SK-N-SH (cell line): ENCODE measurements at regions not wholly inside any gene's neighbourhood (a gene's known extent, or its start where the extent isn't known, plus 50 kb on each side); places are given as distances from the start of the nearest gene placed in this dataset.

Experiments used
- CTCF ChIA-PET: fragments of 300-600, 350-600 bp; formaldehyde crosslinking; extraction: SDS; loops from one replicate; lab custom pipeline; 2021; lab: Yijun Ruan, JAX
- POLR2A ChIA-PET: fragments of 350-600 bp; sonication (Branson Sonifier 250); formaldehyde crosslinking; extraction: SDS; loops from one replicate; lab custom pipeline; 2020; ENCODE audit warnings: antibody characterized with exemption, inconsistent platforms; lab: Yijun Ruan, JAX
- DNase-seq: peaks from one replicate; pipeline ENCODE4 v3.0.0; 2012
- H2AFZ ChIP-seq: fragments of 200-600 bp; sonication (generic); 2 replicates; pipeline ENCODE4 v1.8.1; 2016; ENCODE audit warnings: antibody characterized with exemption, mild to moderate bottlenecking, low read depth
- H3F3A ChIP-seq: fragments of 200-600 bp; sonication (generic); replicated peaks from 2 replicates; pipeline ENCODE3; 2016; ENCODE audit warnings: antibody characterized with exemption, mild to moderate bottlenecking; ENCODE audit not compliant: insufficient read depth
- H3K27ac ChIP-seq, 2 experiments: fragments of 200-500 bp in 1 of 2; fragments of 200-600 bp in 1 of 2; sonication (Bioruptor generic) in 1 of 2; sonication (generic), shearing (Covaris generic) in 1 of 2; 2 replicates each; pipeline versions ENCODE4 v1.5.1 to v1.6.1; 2014 to 2016; ENCODE audit warnings: low read depth in 2 of 2, inconsistent platforms in 1 of 2, low read length in 1 of 2, mild to moderate bottlenecking in 1 of 2, mixed read lengths in 1 of 2
- H3K27me3 ChIP-seq: fragments of 200-600 bp; sonication (generic), shearing (Covaris generic); 2 replicates; pipeline ENCODE4 v1.6.1; 2016; ENCODE audit warnings: mixed run types; ENCODE audit not compliant: insufficient read depth
- H3K36me3 ChIP-seq, 2 experiments: fragments of 200-500 bp in 1 of 2; fragments of 200-600 bp in 1 of 2; sonication (Bioruptor generic) in 1 of 2; sonication (generic) in 1 of 2; replicated peaks in 1 of 2; 2 replicates each; pipeline versions ENCODE3 to v1.5.1; 2014 to 2016; ENCODE audit warnings: low read length in 1 of 2, mild to moderate bottlenecking in 1 of 2; ENCODE audit not compliant: insufficient read depth in 2 of 2, control insufficient read depth in 1 of 2
- H3K4me1 ChIP-seq, 2 experiments: fragments of 200-500 bp in 1 of 2; fragments of 200-600 bp in 1 of 2; sonication (Bioruptor generic) in 1 of 2; sonication (generic), shearing (Covaris generic) in 1 of 2; 2 replicates each; pipeline versions ENCODE4 v1.5.1 to v1.6.1; 2014 to 2016; ENCODE audit warnings: low read depth in 1 of 2, low read length in 1 of 2, mixed run types in 1 of 2; ENCODE audit not compliant: insufficient read depth in 2 of 2, control insufficient read depth in 1 of 2
- H3K4me2 ChIP-seq: fragments of 200-600 bp; sonication (generic), shearing (Covaris generic); 2 replicates; pipeline ENCODE4 v1.6.1; 2017; ENCODE audit warnings: mixed run types
- H3K4me3 ChIP-seq, 2 experiments: fragments of 200-500 bp in 1 of 2; fragments of 200-600 bp in 1 of 2; sonication (Bioruptor generic) in 1 of 2; sonication (generic), shearing (Covaris generic) in 1 of 2; 2 replicates each; pipeline versions ENCODE4 v1.5.1 to v1.8.1; 2014 to 2016; ENCODE audit warnings: low read depth in 2 of 2, inconsistent platforms in 1 of 2, low read length in 1 of 2, mild to moderate bottlenecking in 1 of 2, mixed read lengths in 1 of 2, moderate library complexity in 1 of 2
- H3K79me2 ChIP-seq: fragments of 200-600 bp; sonication (generic); 2 replicates; pipeline ENCODE4 v1.8.1; 2017; ENCODE audit warnings: mild to moderate bottlenecking; ENCODE audit not compliant: insufficient read depth
- H3K9ac ChIP-seq: fragments of 200-600 bp; sonication (generic); 2 replicates; pipeline ENCODE4 v1.6.1; 2017; ENCODE audit warnings: mixed run types
- H3K9me2 ChIP-seq: fragments of 200-600 bp; sonication (generic); 2 replicates; pipeline ENCODE4 v1.6.1; 2017; ENCODE audit warnings: mixed run types
- H3K9me3 ChIP-seq: fragments of 200-600 bp; sonication (generic); 2 replicates; pipeline ENCODE4 v1.6.1; 2017; ENCODE audit warnings: mixed run types, mild to moderate bottlenecking, moderate library complexity
- H4K20me1 ChIP-seq: fragments of 200-600 bp; sonication (generic); 2 replicates; pipeline ENCODE4 v1.6.1; 2017; ENCODE audit warnings: mild to moderate bottlenecking, mixed run types; ENCODE audit not compliant: insufficient read depth
- CHD2 ChIP-seq: fragments of 150-350 bp; IDR thresholded peaks from 2 replicates; pipeline ENCODE4 v1.6.1; 2018; ENCODE audit warnings: low read length; ENCODE audit not compliant: partially characterized antibody
- EZH2phosphoT487 ChIP-seq: fragments of 200-600 bp; sonication (generic); IDR thresholded peaks from 2 replicates; pipeline ENCODE4 v1.6.1; 2017; ENCODE audit warnings: low read depth, mixed run types, mild to moderate bottlenecking, antibody characterized with exemption, moderate library complexity, borderline replicate concordance
- FOSL2 ChIP-seq: IDR thresholded peaks from 2 replicates; pipeline ENCODE4 v1.4.0; 2012; ENCODE audit warnings: low read depth, mild to moderate bottlenecking, moderate library complexity, borderline replicate concordance
- GABPA ChIP-seq: IDR thresholded peaks from 2 replicates; pipeline ENCODE4 v1.4.0; 2012; ENCODE audit warnings: low read depth, mild to moderate bottlenecking
- GATA2 ChIP-seq: sonication (generic); formaldehyde crosslinking; IDR thresholded peaks from 2 replicates; pipeline ENCODE4 v1.5.0; 2020; ENCODE audit warnings: mild to moderate bottlenecking, missing genetic modification reagents
- JUND ChIP-seq: IDR thresholded peaks from 2 replicates; pipeline ENCODE4 v1.4.0; 2012
- MEF2A ChIP-seq: IDR thresholded peaks from 2 replicates; pipeline ENCODE4 v1.4.0; 2012; ENCODE audit warnings: low read depth, borderline replicate concordance
- POLR2AphosphoS5 ChIP-seq: IDR thresholded peaks from 2 replicates; pipeline ENCODE4 v1.6.1; 2012; ENCODE audit warnings: low read depth, low read length
- RFX5 ChIP-seq: IDR thresholded peaks from 2 replicates; pipeline ENCODE4 v1.6.1; 2012; ENCODE audit warnings: mild to moderate bottlenecking, improper control_type of control experiment, low read length
- RXRA ChIP-seq: IDR thresholded peaks from 2 replicates; pipeline ENCODE4 v1.4.0; 2012; ENCODE audit warnings: low read depth, mild to moderate bottlenecking, borderline replicate concordance
- SIN3A ChIP-seq: IDR thresholded peaks from 2 replicates; pipeline ENCODE4 v1.6.1; 2012; ENCODE audit warnings: low read depth, mild to moderate bottlenecking, low read length, moderate library complexity, borderline replicate concordance
- WGBS: methylation state at CpG from one replicate; pipeline ENCODE4 v1.1.6; 2017; ENCODE audit warnings: low lambda C conversion rate; 5-methylcytosine and 5-hydroxymethylcytosine counted together
- TF ChIP-seq, protein P1 (sequence below): IDR thresholded peaks from 2 replicates; pipeline ENCODE4 v1.6.1; 2012; ENCODE audit warnings: mild to moderate bottlenecking, low read depth, low read length, moderate library complexity
- TF ChIP-seq, protein P2 (sequence below): IDR thresholded peaks from 2 replicates; pipeline ENCODE4 v1.4.0; 2012; ENCODE audit warnings: low read depth, borderline replicate concordance
- TF ChIP-seq, protein P3 (sequence below): IDR thresholded peaks from 2 replicates; pipeline ENCODE4; 2012

DNA sequence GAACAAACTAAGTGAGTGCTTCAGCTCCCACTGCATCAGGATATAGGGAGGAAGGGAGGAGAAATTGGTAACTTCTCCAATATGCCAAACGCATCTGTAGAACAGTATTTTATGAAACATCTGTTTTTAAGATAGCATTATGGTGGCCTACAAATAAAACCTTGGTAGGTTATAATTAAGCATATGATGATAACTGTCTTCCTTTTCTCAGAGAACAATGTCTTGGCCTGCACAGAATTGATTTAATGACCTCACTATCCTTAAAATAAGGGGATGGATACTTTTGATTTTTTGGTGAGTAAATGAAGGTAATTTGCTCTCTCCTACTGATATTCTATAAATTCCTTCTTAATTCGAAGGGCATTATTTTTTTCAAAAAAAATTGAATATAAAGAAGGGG is 451.5 kb upstream of the TGFBR2 start:
- Histone ChIP-seq H3K4me3 (no peak overlapping the region), H3K9ac (no peak overlapping the region), H4K20me1 (no peaks in the 10 kb centered on the region), H2AFZ (no peak overlapping the region), H3K36me3 (no peaks in the 10 kb centered on the region), H3K9me2 (no peaks in the 10 kb centered on the region), H3K27ac (no peak overlapping the region), H3K79me2 (no peaks in the 10 kb centered on the region), H3K4me1 (peaks cover 4 to 11% of the 10 kb centered on the region in 2 experiments; a peak in 3 of 4 replicates), H3K9me3 (no peaks in the 10 kb centered on the region), H3K4me2 (no peak overlapping the region), H3F3A (peaks cover 11% of the 10 kb centered on the region), H3K27me3 (no peaks in the 10 kb centered on the region)
- DNase-seq, result no peak
- TF ChIP-seq, protein P1, sequence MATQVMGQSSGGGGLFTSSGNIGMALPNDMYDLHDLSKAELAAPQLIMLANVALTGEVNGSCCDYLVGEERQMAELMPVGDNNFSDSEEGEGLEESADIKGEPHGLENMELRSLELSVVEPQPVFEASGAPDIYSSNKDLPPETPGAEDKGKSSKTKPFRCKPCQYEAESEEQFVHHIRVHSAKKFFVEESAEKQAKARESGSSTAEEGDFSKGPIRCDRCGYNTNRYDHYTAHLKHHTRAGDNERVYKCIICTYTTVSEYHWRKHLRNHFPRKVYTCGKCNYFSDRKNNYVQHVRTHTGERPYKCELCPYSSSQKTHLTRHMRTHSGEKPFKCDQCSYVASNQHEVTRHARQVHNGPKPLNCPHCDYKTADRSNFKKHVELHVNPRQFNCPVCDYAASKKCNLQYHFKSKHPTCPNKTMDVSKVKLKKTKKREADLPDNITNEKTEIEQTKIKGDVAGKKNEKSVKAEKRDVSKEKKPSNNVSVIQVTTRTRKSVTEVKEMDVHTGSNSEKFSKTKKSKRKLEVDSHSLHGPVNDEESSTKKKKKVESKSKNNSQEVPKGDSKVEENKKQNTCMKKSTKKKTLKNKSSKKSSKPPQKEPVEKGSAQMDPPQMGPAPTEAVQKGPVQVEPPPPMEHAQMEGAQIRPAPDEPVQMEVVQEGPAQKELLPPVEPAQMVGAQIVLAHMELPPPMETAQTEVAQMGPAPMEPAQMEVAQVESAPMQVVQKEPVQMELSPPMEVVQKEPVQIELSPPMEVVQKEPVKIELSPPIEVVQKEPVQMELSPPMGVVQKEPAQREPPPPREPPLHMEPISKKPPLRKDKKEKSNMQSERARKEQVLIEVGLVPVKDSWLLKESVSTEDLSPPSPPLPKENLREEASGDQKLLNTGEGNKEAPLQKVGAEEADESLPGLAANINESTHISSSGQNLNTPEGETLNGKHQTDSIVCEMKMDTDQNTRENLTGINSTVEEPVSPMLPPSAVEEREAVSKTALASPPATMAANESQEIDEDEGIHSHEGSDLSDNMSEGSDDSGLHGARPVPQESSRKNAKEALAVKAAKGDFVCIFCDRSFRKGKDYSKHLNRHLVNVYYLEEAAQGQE, result no peak
- TF ChIP-seq MEF2A (no peak), SIN3A (no peak), EZH2phosphoT487 (no peak), GABPA (no peak), POLR2AphosphoS5 (no peak), GATA2 (CRISPR knock-in tag) (no peak), FOSL2 (no peak), CHD2 (no peak), RXRA (no peak), RFX5 (no peak), JUND (no peak)
- TF ChIP-seq, protein P2, sequence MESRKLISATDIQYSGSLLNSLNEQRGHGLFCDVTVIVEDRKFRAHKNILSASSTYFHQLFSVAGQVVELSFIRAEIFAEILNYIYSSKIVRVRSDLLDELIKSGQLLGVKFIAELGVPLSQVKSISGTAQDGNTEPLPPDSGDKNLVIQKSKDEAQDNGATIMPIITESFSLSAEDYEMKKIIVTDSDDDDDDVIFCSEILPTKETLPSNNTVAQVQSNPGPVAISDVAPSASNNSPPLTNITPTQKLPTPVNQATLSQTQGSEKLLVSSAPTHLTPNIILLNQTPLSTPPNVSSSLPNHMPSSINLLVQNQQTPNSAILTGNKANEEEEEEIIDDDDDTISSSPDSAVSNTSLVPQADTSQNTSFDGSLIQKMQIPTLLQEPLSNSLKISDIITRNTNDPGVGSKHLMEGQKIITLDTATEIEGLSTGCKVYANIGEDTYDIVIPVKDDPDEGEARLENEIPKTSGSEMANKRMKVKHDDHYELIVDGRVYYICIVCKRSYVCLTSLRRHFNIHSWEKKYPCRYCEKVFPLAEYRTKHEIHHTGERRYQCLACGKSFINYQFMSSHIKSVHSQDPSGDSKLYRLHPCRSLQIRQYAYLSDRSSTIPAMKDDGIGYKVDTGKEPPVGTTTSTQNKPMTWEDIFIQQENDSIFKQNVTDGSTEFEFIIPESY, result no peak
- TF ChIP-seq, protein P3, sequence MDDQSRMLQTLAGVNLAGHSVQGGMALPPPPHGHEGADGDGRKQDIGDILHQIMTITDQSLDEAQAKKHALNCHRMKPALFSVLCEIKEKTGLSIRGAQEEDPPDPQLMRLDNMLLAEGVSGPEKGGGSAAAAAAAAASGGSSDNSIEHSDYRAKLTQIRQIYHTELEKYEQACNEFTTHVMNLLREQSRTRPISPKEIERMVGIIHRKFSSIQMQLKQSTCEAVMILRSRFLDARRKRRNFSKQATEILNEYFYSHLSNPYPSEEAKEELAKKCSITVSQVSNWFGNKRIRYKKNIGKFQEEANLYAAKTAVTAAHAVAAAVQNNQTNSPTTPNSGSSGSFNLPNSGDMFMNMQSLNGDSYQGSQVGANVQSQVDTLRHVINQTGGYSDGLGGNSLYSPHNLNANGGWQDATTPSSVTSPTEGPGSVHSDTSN, result no peak
- POLR2A ChIA-PET, result no interaction called here
- WGBS, result 86% methylated on average over 2 of the region's 2 CpGs
- CTCF ChIA-PET, result interaction anchor here (1.2 to 1.6 kb wide), 2 partner anchors 9 to 11 kb away, joined by 4 read pairs; no protein-coding TSS in a partner anchor
